Endothelial cell of umbilical vein (primary cell): ENCODE measurements at regions not wholly inside any gene's neighbourhood (a gene's known extent, or its start where the extent isn't known, plus 50 kb on each side); places are given as distances from the start of the nearest gene placed in this dataset.

Source experiments
- BruUV-seq: library from RNA; stranded (reverse); fragments of 400-500 nt; replicated peaks from 2 replicates; lab custom pipeline; 2021; lab: Mats Ljungman, UMichigan
- CTCF ChIA-PET: fragments of 300-600, 350-600 bp; sonication (Branson Sonifier 250); formaldehyde crosslinking; loops from one replicate; lab custom pipeline; 2021; ENCODE audit warnings: antibody characterized with exemption, inconsistent platforms; lab: Charles Lee
- POLR2A ChIA-PET: fragments of 300-600, 350-600 bp; sonication (Branson Sonifier 250); formaldehyde crosslinking; loops from one replicate; lab custom pipeline; 2021; ENCODE audit warnings: antibody characterized with exemption, inconsistent platforms; lab: Charles Lee
- DNase-seq: peaks from one replicate; pipeline ENCODE4 v3.0.0-alpha.2; 2011; ENCODE audit warnings: low read depth, low spot score
- FAIRE-seq: peaks from 2 replicates; lab custom pipeline; 2011; peaks lifted over from hg19 to GRCh38; lab: Jason Lieb, UNC
- H2AFZ ChIP-seq: 2 replicates; pipeline ENCODE4 v1.6.0; 2012; ENCODE audit warnings: low read depth, low read length, control low read depth, inconsistent platforms
- H3K27ac ChIP-seq: 2 replicates; pipeline ENCODE4 v1.5.1; 2011; ENCODE audit warnings: low read depth, mild to moderate bottlenecking, control low read depth, low read length, moderate library complexity; ENCODE audit not compliant: insufficient read depth
- H3K27me3 ChIP-seq, 2 experiments: 2 replicates each; pipeline versions ENCODE4 v1.6.0 to v1.6.1; 2011; ENCODE audit warnings: low read length in 2 of 2, mixed read lengths in 1 of 2; ENCODE audit not compliant: control insufficient read depth in 2 of 2, insufficient read depth in 2 of 2
- H3K36me3 ChIP-seq, 2 experiments: 2 replicates in 1 of 2; 3 replicates in 1 of 2; pipeline ENCODE4 v1.5.1; 2011; ENCODE audit warnings: low read length in 2 of 2, mild to moderate bottlenecking in 1 of 2, moderate library complexity in 1 of 2; ENCODE audit not compliant: control insufficient read depth in 2 of 2, insufficient read depth in 2 of 2; ENCODE audit errors: extremely low read depth in 1 of 2
- H3K4me1 ChIP-seq: 3 replicates; pipeline ENCODE4 v1.5.1; 2011; ENCODE audit warnings: mild to moderate bottlenecking, low read length; ENCODE audit not compliant: control insufficient read depth, insufficient read depth; ENCODE audit errors: extremely low read depth
- H3K4me2 ChIP-seq: 2 replicates; pipeline ENCODE4 v1.6.1; 2011; ENCODE audit warnings: low read length, control low read depth, mixed read lengths; ENCODE audit not compliant: insufficient read depth
- H3K4me3 ChIP-seq, 3 experiments: fragments of 200-600 bp in 1 of 3; sonication (generic), shearing (Covaris generic) in 1 of 3; replicated peaks in 1 of 3; 2 replicates each; pipeline ENCODE4 v1.5.1; 2011 to 2016; ENCODE audit warnings: control low read depth in 3 of 3, low read length in 3 of 3, mild to moderate bottlenecking in 2 of 3, inconsistent platforms in 1 of 3, low read depth in 1 of 3, moderate library complexity in 1 of 3; ENCODE audit not compliant: insufficient read depth in 1 of 3
- H3K79me2 ChIP-seq: 2 replicates; pipeline ENCODE4 v1.6.0; 2012; ENCODE audit warnings: low read length, inconsistent platforms; ENCODE audit not compliant: control insufficient read depth, insufficient read depth
- H3K9ac ChIP-seq: replicated peaks from 2 replicates; pipeline ENCODE3; 2011; ENCODE audit warnings: low read length, control low read depth; ENCODE audit not compliant: insufficient read depth; ENCODE audit errors: extremely low read depth
- H3K9me1 ChIP-seq: replicated peaks from 3 replicates; pipeline ENCODE4 v1.6.0; 2011; ENCODE audit warnings: mild to moderate bottlenecking, low read length; ENCODE audit not compliant: control insufficient read depth, insufficient read depth; ENCODE audit errors: extremely low read depth
- H3K9me3 ChIP-seq: replicated peaks from 2 replicates; pipeline ENCODE4 v1.5.1; 2012; ENCODE audit warnings: low read length, inconsistent platforms; ENCODE audit not compliant: control insufficient read depth, insufficient read depth
- H4K20me1 ChIP-seq: replicated peaks from 2 replicates; pipeline ENCODE3; 2011; ENCODE audit warnings: mild to moderate bottlenecking, low read length; ENCODE audit not compliant: control insufficient read depth, insufficient read depth; ENCODE audit errors: extremely low read depth
- CTCF ChIP-seq, 2 donors: IDR thresholded peaks; 1 replicate in 1 of 2; 2 replicates in 1 of 2; pipeline ENCODE4 v1.5.1; 2011; ENCODE audit warnings: low read length in 2 of 2, mild to moderate bottlenecking in 2 of 2, moderate library complexity in 2 of 2, control low read depth in 1 of 2, inconsistent platforms in 1 of 2, low read depth in 1 of 2; ENCODE audit not compliant: insufficient read depth in 1 of 2; ENCODE audit errors: extremely low read depth in 1 of 2
- EZH2 ChIP-seq: IDR thresholded peaks from 2 replicates; pipeline ENCODE4 v1.6.1; 2012; ENCODE audit warnings: borderline replicate concordance, low read depth, mild to moderate bottlenecking, moderate library complexity, low read length, inconsistent platforms; ENCODE audit not compliant: severe bottlenecking
- FOS ChIP-seq: IDR thresholded peaks from 2 replicates; pipeline ENCODE4 v1.6.1; 2011; ENCODE audit warnings: mild to moderate bottlenecking, low read length, moderate library complexity, borderline replicate concordance; ENCODE audit not compliant: insufficient read depth
- GATA2 ChIP-seq: IDR thresholded peaks from 2 replicates; pipeline ENCODE4 v1.7.0; 2011; ENCODE audit warnings: low read depth, mild to moderate bottlenecking, moderate library complexity, mixed read lengths, low read length; ENCODE audit not compliant: insufficient read length, insufficient read depth
- JUN ChIP-seq: IDR thresholded peaks from 2 replicates; pipeline ENCODE4 v1.6.1; 2011; ENCODE audit warnings: borderline replicate concordance, low read depth; ENCODE audit not compliant: insufficient read length, insufficient read depth
- MAX ChIP-seq: IDR thresholded peaks from 2 replicates; pipeline ENCODE4 v1.6.1; 2011; ENCODE audit not compliant: insufficient read depth, insufficient read length
- MYC ChIP-seq: IDR thresholded peaks from one replicate; pipeline ENCODE4 v1.6.1; 2011; ENCODE audit warnings: mild to moderate bottlenecking, low read depth, low read length
- POLR2A ChIP-seq: IDR thresholded peaks from 2 replicates; pipeline ENCODE4 v1.6.1; 2012; ENCODE audit warnings: low read depth, mild to moderate bottlenecking, control low read depth, low read length
- POLR2AphosphoS5 ChIP-seq: IDR thresholded peaks from 2 replicates; pipeline ENCODE4 v1.6.1; 2012; ENCODE audit warnings: low read depth, mild to moderate bottlenecking, control low read depth, low read length, moderate library complexity; ENCODE audit not compliant: insufficient read depth
- dilution Hi-C: fragments of 300-500 bp; cut with MboI; formaldehyde crosslinking; loops from one replicate; pipeline ENCODE4 v1.15.0; 2019; ENCODE audit warnings: low sequenced_read_pairs; ENCODE audit not compliant: extremely low pct_ligation_motif_present
- intact Hi-C: fragments of 100-400 bp; cut with micrococcal nuclease; formaldehyde crosslinking; loops from one replicate; pipeline ENCODE4 v1.10.0; 2022

GRCh38 chr11:23725752-23726151, 771.1 kb upstream of the LUZP2 start:
- ChIA-PET CTCF (no interaction called here), POLR2A (no interaction called here)
- no peaks in the 10 kb centered on the region for H3K9me3 ChIP-seq
- no peak overlapping the region for H3K9ac ChIP-seq
- TF ChIP-seq POLR2AphosphoS5 = no peak
- no peak overlapping the region for H3K27ac ChIP-seq
- no peak overlapping the region for H3K4me3 ChIP-seq
- intact Hi-C loops (no loop called here), dilution Hi-C loops (no loop called here)
- H3K4me1 ChIP-seq = no peaks in the 10 kb centered on the region
- no peak for FAIRE-seq
- no peaks in the 10 kb centered on the region for H3K27me3 ChIP-seq
- no peak for DNase-seq
- no TSS peak for BruUV-seq
- no peaks in the 10 kb centered on the region for H3K9me1 ChIP-seq
- no peak overlapping the region for H2AFZ ChIP-seq
- H3K79me2 ChIP-seq = no peaks in the 10 kb centered on the region
- H3K36me3 ChIP-seq = no peaks in the 10 kb centered on the region
- H4K20me1 ChIP-seq = no peaks in the 10 kb centered on the region
- no peak overlapping the region for H3K4me2 ChIP-seq

- DNase-seq (no peak), FAIRE-seq (no peak)
- Histone ChIP-seq H3K9me1 (no peaks in the 10 kb centered on the region), H4K20me1 (no peaks in the 10 kb centered on the region), H3K9me3 (no peaks in the 10 kb centered on the region), H3K36me3 (no peaks in the 10 kb centered on the region), H3K79me2 (no peaks in the 10 kb centered on the region), H3K4me1 (no peaks in the 10 kb centered on the region), H3K27me3 (no peaks in the 10 kb centered on the region), H2AFZ (no peak overlapping the region), H3K9ac (no peak overlapping the region), H3K4me3 (no peak overlapping the region), H3K4me2 (no peak overlapping the region), H3K27ac (no peak overlapping the region)
- POLR2A ChIA-PET = no interaction called here
- TF ChIP-seq MAX (no peak), MYC (no peak), JUN (no peak), POLR2AphosphoS5 (no peak), CTCF (IDR thresholded peaks at IDR 0.05; ENCODE audit: extremely low read depth in 1 of 2, insufficient read depth in 1 of 2, low read depth in 1 of 2, low read length in 2 of 2) (no peak), POLR2A (no peak), EZH2 (no peak), FOS (no peak), GATA2 (no peak)
- intact Hi-C loops (no loop called here), dilution Hi-C loops (no loop called here)
- BruUV-seq = no TSS peak
- CTCF ChIA-PET = no interaction called here
Observed at GRCh38 chr11:23727387-23727786, 769.5 kb upstream of the LUZP2 start.
